ENCODE measurements at regions not wholly inside any gene's neighbourhood (a gene's known extent, or its start where the extent isn't known, plus 50 kb on each side); places are given as distances from the start of the nearest gene placed in this dataset.

DNA sequence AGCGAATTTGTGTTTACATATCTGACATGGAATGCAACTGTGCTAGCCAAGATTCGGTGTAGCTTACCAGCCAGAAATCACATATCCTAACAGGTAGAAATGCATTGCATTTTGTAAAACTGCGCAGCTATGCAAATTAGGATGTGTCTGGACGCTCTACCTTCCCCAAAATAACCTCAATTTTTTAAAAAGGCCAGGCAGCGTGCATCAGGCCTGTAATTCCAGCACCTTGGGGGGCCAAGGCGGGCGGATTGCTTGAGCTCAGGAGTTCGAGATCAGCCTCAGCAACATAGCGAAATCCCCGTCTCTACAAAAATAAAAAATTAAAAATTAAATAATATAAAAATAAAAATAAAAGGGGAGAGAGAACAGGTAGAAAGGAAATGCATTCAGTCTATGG is 305.0 kb downstream of the TYW1 start:
- TF ChIP-seq EZH2 (IDR thresholded peaks at IDR 0.05; ENCODE audit: insufficient read depth, low read length) = no peak
- TF ChIP-seq, protein P1, sequence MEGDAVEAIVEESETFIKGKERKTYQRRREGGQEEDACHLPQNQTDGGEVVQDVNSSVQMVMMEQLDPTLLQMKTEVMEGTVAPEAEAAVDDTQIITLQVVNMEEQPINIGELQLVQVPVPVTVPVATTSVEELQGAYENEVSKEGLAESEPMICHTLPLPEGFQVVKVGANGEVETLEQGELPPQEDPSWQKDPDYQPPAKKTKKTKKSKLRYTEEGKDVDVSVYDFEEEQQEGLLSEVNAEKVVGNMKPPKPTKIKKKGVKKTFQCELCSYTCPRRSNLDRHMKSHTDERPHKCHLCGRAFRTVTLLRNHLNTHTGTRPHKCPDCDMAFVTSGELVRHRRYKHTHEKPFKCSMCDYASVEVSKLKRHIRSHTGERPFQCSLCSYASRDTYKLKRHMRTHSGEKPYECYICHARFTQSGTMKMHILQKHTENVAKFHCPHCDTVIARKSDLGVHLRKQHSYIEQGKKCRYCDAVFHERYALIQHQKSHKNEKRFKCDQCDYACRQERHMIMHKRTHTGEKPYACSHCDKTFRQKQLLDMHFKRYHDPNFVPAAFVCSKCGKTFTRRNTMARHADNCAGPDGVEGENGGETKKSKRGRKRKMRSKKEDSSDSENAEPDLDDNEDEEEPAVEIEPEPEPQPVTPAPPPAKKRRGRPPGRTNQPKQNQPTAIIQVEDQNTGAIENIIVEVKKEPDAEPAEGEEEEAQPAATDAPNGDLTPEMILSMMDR (IDR thresholded peaks at IDR 0.05; ENCODE audit: insufficient read depth, low read depth, low read length) = no peak

Data from astrocyte (in vitro differentiated cells and primary cell).